Stomach (tissue), 8 donors: ENCODE measurements at regions not wholly inside any gene's neighbourhood (a gene's known extent, or its start where the extent isn't known, plus 50 kb on each side); places are given as distances from the start of the nearest gene placed in this dataset.

Experiments
- DNase-seq, 2 donors: peaks; one replicate each; pipeline versions ENCODE4 v3.0.0 to v3.0.0-alpha.2; 2013 to 2019
- H3K27ac ChIP-seq, 5 donors: fragments of 200-600 bp in 4 of 5; sonication (generic) in 4 of 5; one replicate each; pipeline ENCODE4 v1.5.1; 2013 to 2019; ENCODE audit warnings: mild to moderate bottlenecking in 1 of 5, moderate library complexity in 1 of 5
- H3K27me3 ChIP-seq, 3 donors: fragments of 200-600 bp; sonication (generic); one replicate each; pipeline ENCODE4 v1.5.1; 2017 to 2019; ENCODE audit warnings: mixed run types in 1 of 3
- H3K36me3 ChIP-seq, 4 donors: fragments of 200-600 bp; sonication (generic); 1 replicate in 3 of 4; 2 replicates in 1 of 4; pipeline ENCODE4 v1.5.1; 2016 to 2019
- H3K4me1 ChIP-seq, 4 donors: fragments of 200-600 bp; sonication (generic); one replicate each; pipeline ENCODE4 v1.5.1; 2016 to 2019
- H3K4me3 ChIP-seq, 4 donors: fragments of 200-600 bp; sonication (generic) in 3 of 4; one replicate each; pipeline ENCODE4 v1.5.1; 2016 to 2019; ENCODE audit warnings: mild to moderate bottlenecking in 1 of 4
- H3K9me3 ChIP-seq, 4 donors: fragments of 200-600 bp; sonication (generic); one replicate each; pipeline ENCODE4 v1.5.1; 2016 to 2019
- EP300 ChIP-seq: sonication (generic); formaldehyde crosslinking; IDR thresholded peaks from one replicate; pipeline ENCODE4 v1.6.1; 2017; ENCODE audit warnings: antibody characterized with exemption
- POLR2A ChIP-seq, 4 donors: fragments of 450-650 bp; IDR thresholded peaks; one replicate each; pipeline ENCODE4 v1.6.1; 2016; ENCODE audit warnings: antibody characterized with exemption in 4 of 4, control low read depth in 2 of 4, mild to moderate bottlenecking in 1 of 4, moderate library complexity in 1 of 4
- POLR2AphosphoS5 ChIP-seq, 3 donors: sonication (generic); formaldehyde crosslinking; IDR thresholded peaks; one replicate each; pipeline ENCODE4 v1.6.1; 2016; ENCODE audit warnings: antibody characterized with exemption in 3 of 3
- WGBS, 5 donors: extraction: QIAGEN DNeasy Blood & Tissue Kit in 3 of 5; methylation state at CpG; one replicate each; pipeline versions ENCODE4 v1.1.5 to v1.1.7; 2013 to 2018; 5-methylcytosine and 5-hydroxymethylcytosine counted together
- intact Hi-C: fragments of 100-400 bp; cut with DNase I; formaldehyde crosslinking; loops from one replicate; pipeline ENCODE4 v1.15.1; 2023; ENCODE audit warnings: low total_unique reads
- TF ChIP-seq, protein P1 (sequence below), 7 experiments: fragments of 450-650 bp in 4 of 7; fragments of 200-600 bp in 3 of 7; sonication (generic) in 3 of 7; IDR thresholded peaks; one replicate each; pipeline ENCODE4 v1.5.1; 2016 to 2019; ENCODE audit warnings: antibody characterized with exemption in 7 of 7, control low read depth in 2 of 7, mild to moderate bottlenecking in 1 of 7
- donor health status: healthy with polysubstance abuse.
- donor health status: Bipolar disorder and iron deficiency.
- donor health status: healthy.

DNA sequence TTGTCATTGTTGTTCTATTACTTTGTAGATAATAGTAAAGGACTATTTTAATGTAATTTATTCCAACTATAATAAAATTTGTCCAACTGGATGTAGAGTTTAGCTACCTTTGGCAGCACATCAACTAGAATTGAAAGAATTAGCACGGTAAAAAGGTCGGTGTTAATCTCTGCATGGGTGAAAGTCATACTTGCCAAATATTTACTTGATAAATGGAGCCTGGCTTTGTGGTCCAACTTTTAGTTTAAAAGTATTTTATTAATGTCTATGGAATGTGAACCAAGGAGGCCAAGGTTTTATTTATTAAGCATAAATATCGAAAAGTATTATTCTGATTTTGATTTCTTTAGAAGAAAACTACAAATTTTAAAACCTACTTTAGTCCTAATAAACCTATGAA is 1389.0 kb downstream of the PCDH9 start:
- H3K27ac ChIP-seq, result no peak overlapping the region
- TF ChIP-seq, protein P1, sequence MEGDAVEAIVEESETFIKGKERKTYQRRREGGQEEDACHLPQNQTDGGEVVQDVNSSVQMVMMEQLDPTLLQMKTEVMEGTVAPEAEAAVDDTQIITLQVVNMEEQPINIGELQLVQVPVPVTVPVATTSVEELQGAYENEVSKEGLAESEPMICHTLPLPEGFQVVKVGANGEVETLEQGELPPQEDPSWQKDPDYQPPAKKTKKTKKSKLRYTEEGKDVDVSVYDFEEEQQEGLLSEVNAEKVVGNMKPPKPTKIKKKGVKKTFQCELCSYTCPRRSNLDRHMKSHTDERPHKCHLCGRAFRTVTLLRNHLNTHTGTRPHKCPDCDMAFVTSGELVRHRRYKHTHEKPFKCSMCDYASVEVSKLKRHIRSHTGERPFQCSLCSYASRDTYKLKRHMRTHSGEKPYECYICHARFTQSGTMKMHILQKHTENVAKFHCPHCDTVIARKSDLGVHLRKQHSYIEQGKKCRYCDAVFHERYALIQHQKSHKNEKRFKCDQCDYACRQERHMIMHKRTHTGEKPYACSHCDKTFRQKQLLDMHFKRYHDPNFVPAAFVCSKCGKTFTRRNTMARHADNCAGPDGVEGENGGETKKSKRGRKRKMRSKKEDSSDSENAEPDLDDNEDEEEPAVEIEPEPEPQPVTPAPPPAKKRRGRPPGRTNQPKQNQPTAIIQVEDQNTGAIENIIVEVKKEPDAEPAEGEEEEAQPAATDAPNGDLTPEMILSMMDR (IDR thresholded peaks at IDR 0.05), result no peak
- no peak for TF ChIP-seq POLR2AphosphoS5 (IDR thresholded peaks at IDR 0.05)
- no peak for TF ChIP-seq POLR2A (IDR thresholded peaks at IDR 0.05)
- no peak for TF ChIP-seq EP300
- whole genome bisulfite sequencing, 5 donors, result 20 to 48% (median 27%) methylated on average over 3 of the region's 3 CpGs
- peaks cover 0 to 17% (median 11%) of the 10 kb centered on the region in 4 donors for H3K4me1 ChIP-seq
- H3K27me3 ChIP-seq, result no peaks in the 10 kb centered on the region
- H3K9me3 ChIP-seq, result no peaks in the 10 kb centered on the region
- intact Hi-C loops, result no loop called here
- H3K4me3 ChIP-seq, result no peak overlapping the region
- DNase-seq, result no peak
- no peaks in the 10 kb centered on the region for H3K36me3 ChIP-seq

DNA sequence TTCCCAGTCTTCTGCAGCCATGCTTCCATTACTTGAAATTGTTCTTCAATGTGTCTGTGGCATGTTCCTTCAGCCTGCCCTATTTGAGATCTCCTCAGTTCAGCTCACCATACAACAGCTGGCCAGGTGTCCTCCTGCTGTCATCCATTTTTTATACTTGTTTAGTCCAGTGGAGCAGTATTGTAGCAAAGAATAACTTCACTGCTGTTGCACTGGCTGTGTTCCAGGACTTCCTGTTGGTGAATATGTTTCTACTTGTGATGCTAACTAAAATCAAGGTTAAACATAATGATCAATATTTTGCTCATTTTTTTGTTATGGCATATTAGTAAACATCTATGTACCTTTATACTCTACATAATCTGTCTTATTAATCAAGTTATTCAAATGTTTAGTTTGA is 1394.1 kb downstream of the PCDH9 start:
- H3K4me3 ChIP-seq, result no peak overlapping the region
- H3K27ac ChIP-seq, result no peak overlapping the region
- peak in 1 of 2 donors; percentile 25 for DNase-seq
- no peaks in the 10 kb centered on the region for H3K27me3 ChIP-seq
- TF ChIP-seq POLR2A (IDR thresholded peaks at IDR 0.05), result no peak
- TF ChIP-seq POLR2AphosphoS5 (IDR thresholded peaks at IDR 0.05), result no peak
- no peak for TF ChIP-seq EP300
- TF ChIP-seq, protein P1 (IDR thresholded peaks at IDR 0.05), result no peak
- peaks cover 0 to 5% (median 2%) of the 10 kb centered on the region in 4 donors for H3K4me1 ChIP-seq
- intact Hi-C loops, result no loop called here
- no peaks in the 10 kb centered on the region for H3K9me3 ChIP-seq
- H3K36me3 ChIP-seq, result no peaks in the 10 kb centered on the region

DNA sequence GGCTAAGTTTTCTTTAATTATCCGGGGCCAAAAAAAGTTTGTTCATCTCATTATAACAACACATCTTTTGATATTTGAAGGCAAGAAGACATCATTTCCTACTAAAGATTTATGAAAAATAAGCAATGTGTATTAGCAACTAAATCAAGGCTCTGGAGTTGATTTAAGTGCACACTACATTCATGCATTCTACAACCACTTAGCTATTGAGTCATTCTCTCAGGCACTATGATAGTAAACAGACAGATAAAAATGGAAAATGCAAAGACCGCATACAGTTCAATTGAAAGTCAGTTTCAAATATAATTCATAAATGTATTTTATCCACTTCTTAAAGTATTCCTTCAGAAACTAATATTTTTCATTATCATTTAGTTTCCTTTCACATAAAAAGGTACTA is 1395.2 kb downstream of the PCDH9 start:
- Histone ChIP-seq H3K4me3 (no peak overlapping the region), H3K27me3 (no peaks in the 10 kb centered on the region), H3K4me1 (no peaks in the 10 kb centered on the region), H3K27ac (no peak overlapping the region), H3K9me3 (no peaks in the 10 kb centered on the region), H3K36me3 (no peaks in the 10 kb centered on the region)
- no peak for DNase-seq
- TF ChIP-seq, protein P1 (IDR thresholded peaks at IDR 0.05), result no peak
- 46 to 50% (median 48%) methylated on average over 2 of the region's 2 CpGs for WGBS, 5 donors
- intact Hi-C loops, result no loop called here

DNA sequence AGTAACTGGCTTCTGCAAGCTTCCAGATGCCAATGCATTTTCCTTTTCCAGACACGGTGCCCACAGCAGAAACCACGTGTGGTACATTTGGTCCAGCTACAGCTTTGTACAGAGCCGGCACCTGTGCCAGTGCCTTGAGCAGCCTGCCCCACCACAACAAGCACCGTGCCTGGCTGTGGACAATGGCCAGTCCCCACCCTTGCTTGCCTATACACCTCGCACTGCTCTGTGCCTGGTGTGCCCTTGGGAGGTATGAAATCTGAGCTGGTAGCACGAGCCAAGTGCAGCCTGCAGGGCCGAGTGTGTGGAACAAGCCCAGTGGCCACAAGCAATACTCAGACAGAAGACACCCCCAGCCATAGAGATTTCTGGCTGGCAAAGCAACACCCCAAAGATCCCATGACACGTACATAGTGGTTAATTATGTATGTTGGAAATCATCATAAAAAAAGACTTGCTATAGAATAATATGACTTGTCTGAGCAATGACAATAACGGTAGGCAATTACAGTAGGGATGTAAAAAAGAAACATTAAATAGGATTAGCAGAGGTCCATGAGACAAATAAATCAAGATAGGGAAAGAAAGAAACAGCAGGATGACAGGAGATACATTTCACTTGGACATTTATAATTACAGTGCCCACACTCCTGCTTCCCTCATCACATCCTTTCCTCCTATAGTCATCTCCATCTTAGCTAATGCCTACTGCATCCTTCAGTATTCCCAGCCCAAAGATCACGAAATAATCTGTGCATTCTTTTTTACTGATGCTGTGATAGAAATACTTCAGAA is 1399.5 kb downstream of the PCDH9 start:
- TF ChIP-seq POLR2A (IDR thresholded peaks at IDR 0.05) (no peak), POLR2AphosphoS5 (IDR thresholded peaks at IDR 0.05) (no peak), EP300 (no peak)
- TF ChIP-seq, protein P1 (IDR thresholded peaks at IDR 0.05), result no peak
- intact Hi-C loops, result no loop called here
- WGBS, 5 donors, result 79 to 85% (median 83%) methylated on average over 9 to 10 of the region's 10 CpGs

More for the DNA sequence above, 1399.5 kb downstream of the PCDH9 start:
- Histone ChIP-seq H3K27me3 (no peaks in the 10 kb centered on the region), H3K9me3 (no peaks in the 10 kb centered on the region), H3K27ac (no peak overlapping the region), H3K4me1 (no peaks in the 10 kb centered on the region), H3K4me3 (no peak overlapping the region), H3K36me3 (no peaks in the 10 kb centered on the region)
- no peak for DNase-seq
